ENCODE measurements at regions not wholly inside any gene's neighbourhood (a gene's known extent, or its start where the extent isn't known, plus 50 kb on each side); places are given as distances from the start of the nearest gene placed in this dataset.

DNA sequence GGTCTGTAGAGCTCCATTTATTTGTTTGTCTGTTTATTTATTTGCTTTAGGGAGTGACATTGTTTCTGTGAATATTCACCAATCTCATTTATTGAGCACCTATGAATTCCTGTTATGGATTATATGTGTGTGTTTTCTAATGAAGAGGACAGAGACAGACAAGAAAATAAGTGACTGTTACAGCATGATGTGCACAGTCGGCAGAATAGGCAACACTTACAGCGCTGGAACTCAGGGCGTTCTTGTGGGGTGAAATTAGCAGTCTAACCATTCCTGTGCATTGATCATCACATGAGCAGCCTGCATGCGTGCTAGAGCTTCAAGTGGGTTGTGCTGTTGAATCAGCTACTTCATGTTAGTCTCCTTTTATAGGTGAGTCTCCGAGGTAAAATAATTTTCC is 960.7 kb downstream of the SLC4A3 start:
- H3K27me3 ChIP-seq (ENCODE audit: insufficient read depth, low read length), result no peaks in the 10 kb centered on the region
- no peak overlapping the region for H3K23ac ChIP-seq (ENCODE audit: insufficient read length, low read depth, low read length)
- no peak overlapping the region for H4K5ac ChIP-seq (ENCODE audit: insufficient read length, low read depth, low read length)
- no peak overlapping the region for H4K8ac ChIP-seq (replicated peaks; ENCODE audit: insufficient read length, low read depth, low read length)
- H3K9ac ChIP-seq (ENCODE audit: extremely low read depth, insufficient read length, low read length), result no peak overlapping the region
- no peak for DNase-seq
- no peak overlapping the region for H2BK12ac ChIP-seq (ENCODE audit: insufficient read length, low read depth, low read length)
- H3K23me2 ChIP-seq (ENCODE audit: insufficient read length, low read depth, low read length, poor library complexity, severe bottlenecking), result no peaks in the 10 kb centered on the region
- H3K79me1 ChIP-seq (ENCODE audit: insufficient read depth, low read depth, low read length, poor library complexity, severe bottlenecking), result no peaks in the 10 kb centered on the region
- no peak overlapping the region for H3K27ac ChIP-seq (ENCODE audit: insufficient read length, low read depth, low read length)
- H3K4me3 Mint-ChIP-seq, result no peak overlapping the region
- H3K4me1 ChIP-seq (ENCODE audit: insufficient read depth, low read length), result no peaks in the 10 kb centered on the region
- no peaks in the 10 kb centered on the region for H3K36me3 Mint-ChIP-seq (ENCODE audit: insufficient read depth in 1 of 3, low read depth in 3 of 3)
- no peak overlapping the region for H3K27ac Mint-ChIP-seq
- no peaks in the 10 kb centered on the region for H4K20me1 ChIP-seq (ENCODE audit: control insufficient read depth, insufficient read depth, insufficient read length)
- no peak overlapping the region for H3K4me2 ChIP-seq (ENCODE audit: insufficient read depth, insufficient read length, low read length)
- no peaks in the 10 kb centered on the region for H3K79me2 ChIP-seq (ENCODE audit: insufficient read depth, low read length)
- no peak overlapping the region for H2AFZ ChIP-seq (ENCODE audit: low read length)
- H3K18ac ChIP-seq (ENCODE audit: insufficient read length, low read depth, low read length), result no peak overlapping the region
- H2BK120ac ChIP-seq (ENCODE audit: low read depth, low read length, poor library complexity, severe bottlenecking), result no peak overlapping the region
- H3K4me1 Mint-ChIP-seq, result no peaks in the 10 kb centered on the region
- no peak overlapping the region for H2BK20ac ChIP-seq (ENCODE audit: low read depth, low read length, poor library complexity, severe bottlenecking)
- no peak overlapping the region for H3K56ac ChIP-seq (ENCODE audit: insufficient read length, low read depth, low read length)
- H4K91ac ChIP-seq (ENCODE audit: insufficient read length, low read depth, low read length), result no peak overlapping the region
- H3K14ac ChIP-seq (ENCODE audit: insufficient read depth, low read length), result no peak overlapping the region
- H3K9me3 ChIP-seq (ENCODE audit: control insufficient read depth, low read depth, low read length), result no peaks in the 10 kb centered on the region
- H3K9me3 Mint-ChIP-seq, result no peaks in the 10 kb centered on the region
- TF ChIP-seq, protein P1, sequence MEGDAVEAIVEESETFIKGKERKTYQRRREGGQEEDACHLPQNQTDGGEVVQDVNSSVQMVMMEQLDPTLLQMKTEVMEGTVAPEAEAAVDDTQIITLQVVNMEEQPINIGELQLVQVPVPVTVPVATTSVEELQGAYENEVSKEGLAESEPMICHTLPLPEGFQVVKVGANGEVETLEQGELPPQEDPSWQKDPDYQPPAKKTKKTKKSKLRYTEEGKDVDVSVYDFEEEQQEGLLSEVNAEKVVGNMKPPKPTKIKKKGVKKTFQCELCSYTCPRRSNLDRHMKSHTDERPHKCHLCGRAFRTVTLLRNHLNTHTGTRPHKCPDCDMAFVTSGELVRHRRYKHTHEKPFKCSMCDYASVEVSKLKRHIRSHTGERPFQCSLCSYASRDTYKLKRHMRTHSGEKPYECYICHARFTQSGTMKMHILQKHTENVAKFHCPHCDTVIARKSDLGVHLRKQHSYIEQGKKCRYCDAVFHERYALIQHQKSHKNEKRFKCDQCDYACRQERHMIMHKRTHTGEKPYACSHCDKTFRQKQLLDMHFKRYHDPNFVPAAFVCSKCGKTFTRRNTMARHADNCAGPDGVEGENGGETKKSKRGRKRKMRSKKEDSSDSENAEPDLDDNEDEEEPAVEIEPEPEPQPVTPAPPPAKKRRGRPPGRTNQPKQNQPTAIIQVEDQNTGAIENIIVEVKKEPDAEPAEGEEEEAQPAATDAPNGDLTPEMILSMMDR (conservative IDR thresholded peaks at IDR 0.05), result no peak
- no peaks in the 10 kb centered on the region for H3K27me3 Mint-ChIP-seq (ENCODE audit: low read depth)
- H2BK15ac ChIP-seq (ENCODE audit: low read depth, low read length), result no peak overlapping the region
- H2BK5ac ChIP-seq (ENCODE audit: insufficient read length, low read length), result no peak overlapping the region
- no peak overlapping the region for H3T11ph ChIP-seq (ENCODE audit: low read length)
- no peak overlapping the region for H2AK5ac ChIP-seq (ENCODE audit: insufficient read length, low read length)
- no CpG with 5 or more reads among the region's 5 CpGs for WGBS (ENCODE audit: extremely low coverage, insufficient read length, low lambda C conversion rate)
- H3K4ac ChIP-seq (ENCODE audit: low read depth, low read length), result no peak overlapping the region
